ENCODE measurements at regions not wholly inside any gene's neighbourhood (a gene's known extent, or its start where the extent isn't known, plus 50 kb on each side); places are given as distances from the start of the nearest gene placed in this dataset.

DNA sequence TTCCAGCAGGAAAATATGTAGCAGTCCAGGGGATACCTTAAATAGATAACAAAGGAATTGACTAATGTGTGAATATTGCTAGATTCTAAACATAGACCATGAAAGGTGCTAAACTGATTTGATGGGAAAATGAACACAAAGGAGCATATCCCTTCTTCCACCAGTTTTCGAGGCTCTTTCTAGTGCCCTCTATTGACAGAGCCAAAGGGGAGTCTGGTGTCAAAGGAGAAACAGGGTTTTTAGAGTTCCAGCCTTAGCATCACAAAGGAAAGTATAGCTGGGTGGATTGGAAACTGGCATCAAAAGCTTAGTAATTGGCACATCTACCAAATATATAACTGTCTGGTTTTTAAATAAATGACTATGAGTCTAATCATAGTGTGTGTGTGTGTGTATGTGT lies 636.8 kb downstream of the ETV1 start:
- FAIRE-seq (no peak), DNase-seq (ENCODE audit: low read depth, low spot score) (no peak)
- Histone ChIP-seq H3K9me1 (replicated peaks; ENCODE audit: control insufficient read depth, extremely low read depth, insufficient read depth, low read length) (no peaks in the 10 kb centered on the region), H3K4me3 (replicated peaks in 1 of 3; ENCODE audit: insufficient read depth in 1 of 3, low read depth in 1 of 3, low read length in 3 of 3) (no peak overlapping the region), H3K9ac (replicated peaks; ENCODE audit: extremely low read depth, insufficient read depth, low read length) (no peak overlapping the region), H3K27me3 (ENCODE audit: control insufficient read depth in 2 of 2, insufficient read depth in 2 of 2, low read length in 2 of 2) (no peaks in the 10 kb centered on the region), H3K9me3 (replicated peaks; ENCODE audit: control insufficient read depth, insufficient read depth, low read length) (no peaks in the 10 kb centered on the region), H3K27ac (ENCODE audit: insufficient read depth, low read depth, low read length) (no peak overlapping the region), H3K79me2 (ENCODE audit: control insufficient read depth, insufficient read depth, low read length) (no peaks in the 10 kb centered on the region), H3K36me3 (ENCODE audit: control insufficient read depth in 2 of 2, extremely low read depth in 1 of 2, insufficient read depth in 2 of 2, low read length in 2 of 2) (no peaks in the 10 kb centered on the region), H3K4me1 (ENCODE audit: control insufficient read depth, extremely low read depth, insufficient read depth, low read length) (no peaks in the 10 kb centered on the region), H2AFZ (ENCODE audit: low read depth, low read length) (no peak overlapping the region), H3K4me2 (ENCODE audit: insufficient read depth, low read length) (no peak overlapping the region), H4K20me1 (replicated peaks; ENCODE audit: control insufficient read depth, extremely low read depth, insufficient read depth, low read length) (no peaks in the 10 kb centered on the region)
- POLR2A ChIA-PET: no interaction called here
- dilution Hi-C loops (cut with MboI; ENCODE audit: extremely low pct_ligation_motif_present, low sequenced_read_pairs): no loop called here
- TF ChIP-seq JUN (IDR thresholded peaks at IDR 0.05; ENCODE audit: borderline replicate concordance, insufficient read depth, insufficient read length, low read depth) (no peak), GATA2 (IDR thresholded peaks at IDR 0.05; ENCODE audit: insufficient read depth, insufficient read length, low read depth, low read length) (no peak), POLR2A (IDR thresholded peaks at IDR 0.05; ENCODE audit: low read depth, low read length) (no peak), POLR2AphosphoS5 (IDR thresholded peaks at IDR 0.05; ENCODE audit: insufficient read depth, low read depth, low read length) (no peak), EZH2 (IDR thresholded peaks at IDR 0.05; ENCODE audit: borderline replicate concordance, low read depth, low read length, severe bottlenecking) (no peak), MYC (IDR thresholded peaks at IDR 0.05; ENCODE audit: low read depth, low read length) (no peak), FOS (IDR thresholded peaks at IDR 0.05; ENCODE audit: borderline replicate concordance, insufficient read depth, low read length) (no peak)
- TF ChIP-seq, protein P1, sequence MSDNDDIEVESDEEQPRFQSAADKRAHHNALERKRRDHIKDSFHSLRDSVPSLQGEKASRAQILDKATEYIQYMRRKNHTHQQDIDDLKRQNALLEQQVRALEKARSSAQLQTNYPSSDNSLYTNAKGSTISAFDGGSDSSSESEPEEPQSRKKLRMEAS (IDR thresholded peaks at IDR 0.05; ENCODE audit: insufficient read depth, insufficient read length): no peak
- TF ChIP-seq, protein P2, sequence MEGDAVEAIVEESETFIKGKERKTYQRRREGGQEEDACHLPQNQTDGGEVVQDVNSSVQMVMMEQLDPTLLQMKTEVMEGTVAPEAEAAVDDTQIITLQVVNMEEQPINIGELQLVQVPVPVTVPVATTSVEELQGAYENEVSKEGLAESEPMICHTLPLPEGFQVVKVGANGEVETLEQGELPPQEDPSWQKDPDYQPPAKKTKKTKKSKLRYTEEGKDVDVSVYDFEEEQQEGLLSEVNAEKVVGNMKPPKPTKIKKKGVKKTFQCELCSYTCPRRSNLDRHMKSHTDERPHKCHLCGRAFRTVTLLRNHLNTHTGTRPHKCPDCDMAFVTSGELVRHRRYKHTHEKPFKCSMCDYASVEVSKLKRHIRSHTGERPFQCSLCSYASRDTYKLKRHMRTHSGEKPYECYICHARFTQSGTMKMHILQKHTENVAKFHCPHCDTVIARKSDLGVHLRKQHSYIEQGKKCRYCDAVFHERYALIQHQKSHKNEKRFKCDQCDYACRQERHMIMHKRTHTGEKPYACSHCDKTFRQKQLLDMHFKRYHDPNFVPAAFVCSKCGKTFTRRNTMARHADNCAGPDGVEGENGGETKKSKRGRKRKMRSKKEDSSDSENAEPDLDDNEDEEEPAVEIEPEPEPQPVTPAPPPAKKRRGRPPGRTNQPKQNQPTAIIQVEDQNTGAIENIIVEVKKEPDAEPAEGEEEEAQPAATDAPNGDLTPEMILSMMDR (IDR thresholded peaks at IDR 0.05; ENCODE audit: extremely low read depth in 1 of 2, insufficient read depth in 1 of 2, low read depth in 1 of 2, low read length in 2 of 2): no peak
- CTCF ChIA-PET: no interaction called here
- no TSS peak for BruUV-seq (replicated peaks)
- intact Hi-C loops (cut with micrococcal nuclease): no loop called here

Measured in endothelial cell of umbilical vein (primary cell).